IPS-15b (cell line): ENCODE measurements at regions not wholly inside any gene's neighbourhood (a gene's known extent, or its start where the extent isn't known, plus 50 kb on each side); places are given as distances from the start of the nearest gene placed in this dataset.
"Not testable (repeated sequence)": the region's sequence is repeated elsewhere in the genome, so short reads cannot be mapped to it uniquely, and the experiment has no call there.

Source experiments
- H3K27me3 ChIP-seq: one replicate; pipeline ENCODE4 v1.6.1; 2013; ENCODE audit warnings: low read length; ENCODE audit not compliant: control insufficient read depth, insufficient read depth
- H3K36me3 ChIP-seq: one replicate; pipeline ENCODE4 v1.6.1; 2013; ENCODE audit warnings: low read length; ENCODE audit not compliant: control insufficient read depth, insufficient read depth
- H3K4me1 ChIP-seq: one replicate; pipeline ENCODE4 v1.6.1; 2013; ENCODE audit warnings: mild to moderate bottlenecking, low read length; ENCODE audit not compliant: control insufficient read depth, insufficient read depth
- H3K4me3 ChIP-seq: one replicate; pipeline ENCODE4 v1.5.1; 2013; ENCODE audit warnings: low read depth, low read length
- H3K9ac ChIP-seq: one replicate; pipeline ENCODE4 v1.6.1; 2013; ENCODE audit warnings: low read depth, mild to moderate bottlenecking, low read length
- H3K9me3 ChIP-seq: one replicate; pipeline ENCODE4 v1.6.1; 2013; ENCODE audit warnings: mild to moderate bottlenecking, low read length; ENCODE audit not compliant: control insufficient read depth, insufficient read depth

DNA sequence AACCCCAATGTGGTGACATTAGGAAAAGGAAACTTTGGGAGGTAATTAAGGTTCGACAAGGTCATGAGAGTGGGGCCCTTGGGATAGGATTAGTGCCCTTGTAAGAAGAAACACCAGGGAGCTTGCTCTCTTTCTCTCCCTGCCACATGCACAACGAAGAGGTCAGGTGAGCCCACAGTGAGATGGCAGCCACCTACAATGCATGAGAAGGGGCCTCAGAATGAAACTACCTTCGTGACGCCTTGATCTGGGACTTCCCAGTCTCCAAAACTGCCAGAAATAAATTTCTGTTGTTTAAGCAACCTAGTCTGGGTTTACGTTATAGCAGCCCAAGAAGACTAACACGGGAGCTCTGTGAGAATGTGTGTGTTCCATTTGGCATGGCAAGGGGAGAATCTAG lies 682.8 kb downstream of the PRIM2 start:
- H3K9ac ChIP-seq, H3K9me3 ChIP-seq, H3K4me3 ChIP-seq, H3K36me3 ChIP-seq, H3K4me1 ChIP-seq, H3K27me3 ChIP-seq: not testable (repeated sequence)

DNA sequence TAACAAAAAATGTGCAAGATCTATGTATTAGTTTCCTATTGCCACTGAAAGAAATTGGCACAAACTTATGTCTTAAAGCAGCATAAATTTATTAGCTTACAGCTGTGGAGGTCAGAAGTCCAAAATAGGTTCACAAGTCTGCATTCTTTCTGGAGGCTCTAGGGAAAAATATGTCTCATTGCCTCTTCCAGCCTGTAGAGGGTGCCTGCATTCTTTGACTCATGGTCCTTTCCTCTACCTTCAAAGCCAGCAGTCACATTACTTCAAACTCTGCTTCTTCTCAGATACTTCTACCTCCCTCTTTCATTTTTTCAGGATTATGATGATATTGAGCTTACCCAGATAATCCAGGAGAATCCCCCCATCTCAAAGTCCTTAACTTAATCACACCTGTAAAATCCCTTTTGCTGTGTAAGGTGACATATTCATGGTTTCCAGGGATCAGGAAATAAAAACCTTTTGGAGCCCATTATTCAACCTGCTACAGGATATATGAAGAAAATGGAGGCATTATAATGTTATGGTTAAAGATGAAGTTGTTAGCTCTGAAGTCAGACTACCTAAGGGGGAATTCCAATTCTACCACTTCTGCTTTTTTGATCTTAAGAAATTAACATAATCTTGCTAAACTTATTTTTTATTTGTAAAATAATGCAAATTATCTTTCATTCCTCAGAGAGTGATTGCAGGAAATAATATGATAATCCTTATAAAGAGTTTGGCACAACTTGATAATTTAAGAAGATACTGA lies 686.2 kb downstream of the PRIM2 start:
- H3K9ac ChIP-seq, H3K27me3 ChIP-seq, H3K9me3 ChIP-seq, H3K4me3 ChIP-seq, H3K4me1 ChIP-seq, H3K36me3 ChIP-seq: not testable (repeated sequence)

DNA sequence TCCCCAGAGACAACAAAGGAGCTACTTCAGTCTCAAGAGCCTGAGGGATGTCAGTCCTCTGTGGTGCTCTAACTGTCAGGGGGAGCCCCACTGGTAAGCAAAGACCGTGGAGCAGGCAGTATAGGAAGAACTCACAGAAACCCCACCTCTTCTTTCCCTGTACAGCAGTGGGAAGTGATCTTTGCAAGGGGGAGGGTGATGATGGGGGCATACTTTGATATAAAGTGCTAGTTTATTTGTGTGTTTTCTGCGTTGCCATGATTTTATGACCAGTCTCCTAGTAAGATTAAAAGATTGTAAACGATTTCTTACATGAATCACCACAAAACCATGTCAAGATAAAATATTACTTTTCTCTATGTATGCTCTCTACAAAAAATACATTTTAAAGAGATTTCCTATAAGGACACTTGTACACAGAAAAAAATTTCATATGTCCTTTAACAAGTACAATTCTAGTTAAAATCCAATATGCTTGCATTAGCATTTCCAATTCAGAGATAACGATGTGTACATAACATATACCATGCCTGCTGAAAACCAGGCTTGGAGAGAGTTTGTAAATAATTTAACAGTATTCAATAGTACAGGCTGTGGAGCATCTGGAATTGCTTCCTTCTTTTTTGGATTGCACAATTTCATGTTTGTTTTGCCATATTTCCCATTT lies 690.0 kb downstream of the PRIM2 start:
- not testable (repeated sequence) for H3K9ac ChIP-seq, H3K4me1 ChIP-seq, H3K9me3 ChIP-seq, H3K36me3 ChIP-seq, H3K4me3 ChIP-seq, H3K27me3 ChIP-seq

DNA sequence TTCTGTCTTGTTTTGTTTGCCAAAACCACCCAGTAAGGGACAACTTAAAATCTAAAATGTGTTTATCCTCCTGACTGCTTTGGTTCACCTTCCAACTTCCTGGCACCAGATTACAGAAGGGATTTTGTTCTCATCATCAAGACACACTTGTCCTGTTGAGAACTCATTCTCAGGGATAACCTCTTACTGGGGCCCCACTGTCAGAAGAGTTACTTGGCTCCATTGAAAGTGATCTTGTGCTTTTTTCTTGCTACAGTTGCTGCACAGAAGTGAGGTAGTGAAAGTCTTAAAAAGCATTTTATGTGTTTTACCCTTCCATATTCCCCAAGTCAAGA lies 690.5 kb downstream of the PRIM2 start:
- H3K9ac ChIP-seq, H3K4me3 ChIP-seq, H3K9me3 ChIP-seq, H3K36me3 ChIP-seq, H3K4me1 ChIP-seq, H3K27me3 ChIP-seq: not testable (repeated sequence)

DNA sequence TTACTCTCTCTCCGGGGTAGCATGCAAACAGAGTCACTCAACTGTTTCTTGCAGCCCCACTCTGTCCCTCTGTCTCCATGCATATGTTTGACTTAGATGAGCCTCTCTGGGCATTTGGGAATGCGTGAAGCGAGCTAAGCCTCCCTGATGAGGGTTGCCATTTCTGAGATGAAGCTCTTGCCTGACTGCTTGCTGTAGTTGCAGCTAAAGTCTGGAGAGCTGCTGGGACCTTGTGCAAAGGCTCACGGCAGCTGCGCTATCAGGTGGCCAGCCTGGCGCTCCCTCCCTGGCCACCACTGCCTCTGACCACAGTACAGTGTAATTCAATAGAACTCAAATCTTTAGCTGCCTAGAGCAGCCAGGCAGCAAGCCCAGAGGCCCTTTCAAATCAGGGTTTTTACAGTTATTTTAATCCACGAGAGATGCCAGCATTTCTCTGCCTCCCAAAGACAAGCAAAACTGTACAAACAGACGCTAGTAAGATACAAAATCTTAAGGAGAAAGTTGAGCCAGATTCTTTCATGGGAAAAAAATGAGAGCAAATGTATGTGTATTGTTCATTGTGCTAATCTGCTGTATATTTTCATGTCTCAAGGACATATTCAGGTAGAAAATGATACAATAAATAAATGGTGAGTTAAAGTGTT lies 694.6 kb downstream of the PRIM2 start:
- not testable (repeated sequence) for H3K27me3 ChIP-seq, H3K4me1 ChIP-seq, H3K4me3 ChIP-seq, H3K9me3 ChIP-seq, H3K36me3 ChIP-seq, H3K9ac ChIP-seq

DNA sequence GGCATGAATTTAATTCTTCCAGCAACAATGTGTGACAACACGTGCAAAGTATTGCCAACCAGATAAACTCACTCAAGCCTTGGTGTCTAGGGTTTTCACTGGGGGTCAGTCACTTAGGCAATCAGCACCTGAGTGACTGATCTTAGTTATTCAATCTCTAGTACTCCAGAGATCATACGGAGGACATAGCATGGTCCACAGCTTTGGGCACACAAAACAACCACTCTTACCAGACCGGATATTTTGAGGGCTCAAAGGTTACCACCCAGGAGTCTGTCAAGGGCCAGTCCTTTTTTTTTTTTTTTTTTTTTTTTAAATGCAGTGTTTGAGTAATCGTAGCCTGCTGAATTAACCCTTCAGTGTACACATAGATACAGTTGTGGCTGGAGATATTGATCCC lies 699.2 kb downstream of the PRIM2 start:
- not testable (repeated sequence) for H3K36me3 ChIP-seq, H3K9me3 ChIP-seq, H3K9ac ChIP-seq, H3K4me1 ChIP-seq, H3K27me3 ChIP-seq, H3K4me3 ChIP-seq

DNA sequence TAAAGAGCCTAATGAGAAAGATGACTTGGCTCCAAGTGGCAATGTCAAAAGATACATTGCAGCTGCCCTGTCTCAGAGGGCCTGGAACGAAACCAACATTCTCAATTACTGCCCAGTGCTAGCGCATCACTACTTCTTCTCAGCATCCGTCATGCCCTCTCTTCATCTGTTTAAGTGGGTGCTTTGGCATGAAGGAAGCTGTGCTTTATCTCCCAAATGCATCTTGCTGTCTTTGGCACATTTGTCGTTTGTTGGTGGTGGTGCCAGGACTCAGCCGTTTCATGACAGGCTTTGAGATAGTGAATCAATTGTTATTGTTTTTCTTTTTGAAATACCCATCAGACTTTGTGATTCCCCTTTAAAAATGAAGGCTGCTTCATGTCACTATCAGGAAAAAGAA lies 710.8 kb downstream of the PRIM2 start:
- not testable (repeated sequence) for H3K9me3 ChIP-seq, H3K9ac ChIP-seq, H3K4me1 ChIP-seq, H3K36me3 ChIP-seq, H3K27me3 ChIP-seq, H3K4me3 ChIP-seq

DNA sequence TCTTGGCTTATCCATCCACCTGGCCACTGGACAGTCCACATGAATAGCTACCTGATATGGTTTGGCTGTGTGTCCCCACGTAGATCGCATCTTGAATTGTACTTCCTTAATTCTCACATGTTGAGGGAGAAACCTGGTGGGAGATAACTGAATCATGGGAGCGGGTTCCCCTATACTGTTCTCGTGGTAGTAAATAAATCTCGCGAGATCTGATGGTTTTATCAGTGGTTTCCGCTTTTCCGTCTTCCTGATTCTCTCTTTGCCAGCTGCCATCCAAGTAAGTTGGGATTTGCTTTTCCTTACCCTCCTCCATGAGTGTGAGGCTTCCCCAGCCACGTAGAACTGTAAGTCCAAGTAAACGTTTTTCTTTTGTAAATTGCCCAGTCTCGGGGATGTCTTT lies 720.8 kb downstream of the PRIM2 start:
- not testable (repeated sequence) for H3K4me1 ChIP-seq

DNA sequence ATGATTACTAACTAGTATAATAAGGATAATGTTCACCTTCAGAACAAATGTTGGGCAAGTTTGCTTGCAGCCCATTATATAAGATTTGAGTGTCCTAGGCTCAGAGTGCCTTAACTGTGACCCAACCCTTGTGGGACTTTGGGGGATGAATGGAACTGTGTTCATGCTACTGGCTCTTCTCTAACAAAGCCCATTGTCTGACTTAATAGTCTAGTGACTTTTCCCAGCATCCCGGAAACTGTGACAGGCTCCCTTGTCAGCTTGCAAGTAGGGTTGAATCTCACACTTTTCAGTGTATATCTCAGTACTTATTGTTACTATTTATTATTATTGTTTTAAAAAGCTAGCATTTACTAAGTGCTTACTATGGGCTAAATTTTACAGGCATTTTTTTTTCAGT lies 729.2 kb downstream of the PRIM2 start:
- H3K9ac ChIP-seq, H3K4me3 ChIP-seq, H3K27me3 ChIP-seq, H3K4me1 ChIP-seq, H3K9me3 ChIP-seq, H3K36me3 ChIP-seq: not testable (repeated sequence)

More for the DNA sequence above, 720.8 kb downstream of the PRIM2 start:
- H3K36me3 ChIP-seq, H3K4me3 ChIP-seq, H3K27me3 ChIP-seq, H3K9me3 ChIP-seq, H3K9ac ChIP-seq: not testable (repeated sequence)

DNA sequence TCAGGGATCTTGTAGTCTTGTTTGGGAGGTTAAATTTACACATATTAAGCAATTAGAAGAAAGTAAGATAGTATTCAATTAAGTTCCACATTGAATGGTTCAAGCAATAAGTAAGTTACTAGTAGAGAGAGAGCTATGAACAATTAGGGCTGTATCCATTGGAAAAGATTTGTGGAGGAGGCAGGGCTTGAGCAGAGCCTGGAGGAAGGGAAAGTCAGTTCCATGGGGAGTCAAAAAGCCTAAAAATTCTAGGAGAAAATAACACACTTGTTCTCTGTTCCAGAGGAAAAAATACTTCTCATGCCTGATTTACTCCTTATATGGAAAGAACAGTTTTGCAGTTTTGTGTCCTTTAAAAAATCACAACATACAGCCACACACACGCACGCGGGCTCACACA lies 730.0 kb downstream of the PRIM2 start:
- H3K9ac ChIP-seq, H3K36me3 ChIP-seq, H3K4me1 ChIP-seq, H3K9me3 ChIP-seq, H3K4me3 ChIP-seq, H3K27me3 ChIP-seq: not testable (repeated sequence)

DNA sequence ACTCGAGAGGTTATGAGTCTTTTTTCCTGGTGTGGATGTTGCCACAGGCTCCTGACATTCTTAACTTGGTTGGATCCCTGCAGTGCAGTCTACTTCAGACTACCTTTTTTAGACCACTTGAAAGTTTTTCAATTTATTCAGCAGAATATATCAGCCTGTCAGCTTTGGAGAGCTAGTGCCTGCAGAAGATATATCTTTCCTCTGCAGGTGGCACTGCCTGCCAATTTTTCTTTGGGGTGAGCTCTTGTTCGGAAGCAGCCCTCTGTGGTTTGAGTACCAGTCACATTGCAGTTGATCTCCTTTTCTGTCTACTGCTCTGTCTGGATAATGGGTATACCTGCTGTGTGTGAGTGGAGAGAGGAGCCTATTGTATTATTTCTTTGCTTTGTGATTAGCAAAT lies 730.4 kb downstream of the PRIM2 start:
- H3K27me3 ChIP-seq, H3K9ac ChIP-seq, H3K9me3 ChIP-seq, H3K4me3 ChIP-seq, H3K36me3 ChIP-seq, H3K4me1 ChIP-seq: not testable (repeated sequence)

DNA sequence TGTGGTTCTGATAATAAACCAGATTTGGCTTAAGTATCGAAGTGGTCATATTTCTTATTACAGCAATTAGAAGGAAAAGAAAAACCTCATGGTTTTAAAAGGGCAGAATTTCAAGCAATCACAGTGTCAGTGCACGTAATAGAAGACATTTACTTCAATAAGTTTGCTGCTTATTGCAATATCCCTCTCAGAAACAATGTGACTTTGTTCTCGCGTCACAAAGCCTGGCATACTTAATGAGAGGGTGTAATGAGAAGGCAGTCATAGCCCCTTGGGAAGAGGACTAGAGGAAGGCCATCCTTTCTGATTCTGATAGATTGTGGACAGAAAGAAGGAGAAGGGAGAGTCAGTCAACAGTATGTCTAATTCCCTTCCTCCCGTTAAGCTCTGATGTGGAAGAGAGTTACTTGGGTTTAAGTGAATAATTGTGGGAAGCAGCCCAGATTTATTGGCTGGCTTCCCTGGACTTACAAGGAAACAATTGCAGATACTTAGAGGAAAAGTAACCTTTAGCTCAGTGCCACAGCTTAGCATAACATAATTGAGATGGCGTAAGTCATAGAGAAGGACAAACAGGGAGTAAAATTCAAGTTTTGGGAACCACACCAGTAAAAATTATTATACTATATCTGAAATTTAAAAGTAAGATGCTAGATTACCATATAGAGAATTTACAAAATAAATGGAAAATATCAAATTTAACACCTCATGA lies 738.2 kb downstream of the PRIM2 start:
- H3K9me3 ChIP-seq, result not testable (repeated sequence)

More for the DNA sequence above, 738.2 kb downstream of the PRIM2 start:
- not testable (repeated sequence) for H3K4me3 ChIP-seq, H3K4me1 ChIP-seq, H3K9ac ChIP-seq, H3K36me3 ChIP-seq, H3K27me3 ChIP-seq
